Activated CD8-positive, alpha-beta memory T cell treated with anti-CD3 and anti-CD28 coated beads for 48 hours (primary cell): ENCODE measurements at regions not wholly inside any gene's neighbourhood (a gene's known extent, or its start where the extent isn't known, plus 50 kb on each side); places are given as distances from the start of the nearest gene placed in this dataset.

Experiments used
- DNase-seq, 3 experiments: peaks; one replicate each; pipeline ENCODE4 v3.0.0-alpha.2; 2020; ENCODE audit warnings: low read depth in 2 of 3, low spot score in 2 of 3

DNA sequence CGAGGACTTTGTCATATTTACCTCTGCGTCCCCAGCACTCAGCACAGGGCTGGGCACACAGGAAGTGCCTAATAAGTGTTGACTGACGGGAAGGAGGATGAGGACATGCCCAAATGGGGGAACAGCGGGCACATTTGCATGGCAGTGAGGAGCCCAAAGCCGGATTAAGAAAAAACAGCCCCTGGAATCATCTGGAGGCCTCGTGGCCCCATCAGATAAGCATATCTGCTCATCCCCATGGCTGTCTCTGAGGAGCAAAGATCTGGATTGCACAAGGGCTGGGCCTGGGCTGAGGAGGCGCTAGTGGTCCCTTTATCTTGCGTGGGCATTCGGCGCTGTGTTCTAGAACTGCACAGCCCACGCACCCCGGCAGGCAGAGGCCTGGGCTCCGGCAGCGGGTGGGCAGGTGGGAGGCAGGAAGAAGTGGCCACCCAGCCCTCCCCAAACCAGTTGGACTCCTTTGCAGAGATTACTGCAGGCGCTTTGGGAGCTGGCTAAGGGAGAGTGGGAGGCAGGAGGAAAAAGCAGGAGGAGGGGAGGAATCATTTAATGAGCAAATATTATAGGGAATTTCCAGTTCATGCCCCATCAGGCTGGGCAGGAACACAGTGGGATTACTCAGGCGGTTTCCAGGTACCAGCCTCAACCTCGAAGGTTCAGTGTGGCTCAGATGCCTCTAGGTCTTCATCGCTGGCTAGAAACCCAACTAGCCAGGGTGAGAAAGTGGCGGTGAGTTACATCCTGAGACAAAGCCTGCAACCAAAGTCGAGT is 108.1 kb downstream of the CEBPB start:
- DNase-seq, result no peak

DNA sequence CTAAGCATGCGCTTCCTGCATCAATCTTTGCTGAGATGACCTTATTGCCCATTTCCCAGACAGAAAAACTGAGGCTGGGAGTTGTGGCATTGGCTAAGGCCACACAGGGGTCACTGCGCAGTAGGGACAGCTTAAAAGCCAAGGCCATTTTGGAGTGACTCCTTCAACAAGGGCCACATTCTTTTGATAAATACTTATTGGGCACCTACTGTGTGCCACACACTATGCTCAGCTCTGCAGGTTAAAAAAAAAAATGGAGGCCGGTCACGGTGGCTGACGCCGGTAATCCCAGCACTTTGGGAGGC is 108.6 kb downstream of the CEBPB start:
- DNase-seq, result no peak

GRCh38 chr20:50301165-50301564 is 110.5 kb downstream of the CEBPB start:
- DNase-seq, result no peak

DNA sequence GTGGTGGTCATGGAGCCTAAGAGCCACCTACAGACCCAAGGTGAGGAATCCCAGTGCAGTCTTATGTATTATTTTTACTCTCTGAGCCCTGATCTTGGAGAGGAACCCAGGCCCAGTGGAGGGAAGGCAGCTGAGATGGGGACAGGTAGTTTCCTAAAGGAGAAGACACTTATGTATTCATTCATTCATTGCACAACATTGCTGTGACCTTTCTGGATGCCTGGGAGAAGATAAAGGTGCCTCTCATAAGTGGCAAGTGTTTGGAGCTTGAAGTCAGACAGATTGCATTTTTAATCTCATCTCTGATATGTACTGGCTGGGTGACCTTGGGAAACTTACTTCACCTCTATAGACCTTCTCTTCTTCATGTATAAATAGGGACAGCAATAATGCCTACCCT is 111.1 kb downstream of the CEBPB start:
- no peak for DNase-seq

DNA sequence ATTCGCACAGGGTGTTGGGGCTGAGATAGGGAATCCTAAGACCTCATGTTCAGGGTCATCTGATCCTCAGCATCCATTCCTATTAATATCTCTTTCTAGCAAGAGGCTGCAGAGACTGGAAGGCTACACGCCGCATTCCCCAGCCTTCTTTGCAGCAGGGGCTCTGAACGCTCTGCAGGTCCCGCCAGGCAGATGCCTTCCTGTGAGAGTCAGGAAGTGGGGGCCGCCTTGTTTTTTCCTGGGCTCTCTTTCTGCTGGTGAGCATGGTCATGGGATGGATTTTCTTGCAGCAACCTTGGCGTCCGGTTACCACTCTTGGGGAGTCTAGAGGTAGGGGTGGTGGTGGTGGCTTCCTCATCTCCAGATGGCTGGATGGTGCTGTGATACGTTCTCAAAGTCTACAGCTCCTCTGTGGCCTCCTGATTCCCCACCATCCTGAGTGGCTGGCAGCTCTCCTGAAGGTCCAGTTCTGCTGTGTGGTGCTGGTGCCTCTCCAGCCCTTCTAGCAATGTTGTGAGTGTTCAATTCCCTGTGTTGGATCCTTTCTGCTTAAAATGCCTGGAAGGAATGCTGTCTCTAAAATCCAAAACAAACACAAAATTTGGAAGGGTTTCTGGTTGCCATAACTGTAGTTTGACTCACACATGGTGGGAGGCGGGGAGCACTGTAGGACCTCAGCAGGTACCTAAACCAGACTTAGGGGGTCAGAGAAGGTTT is 111.9 kb downstream of the CEBPB start:
- DNase-seq, result no peak

GRCh38 chr20:50303573-50304500 is 113.2 kb downstream of the CEBPB start:
- no peak for DNase-seq

GRCh38 chr20:50304501-50304856 is 113.8 kb downstream of the CEBPB start:
- no peak for DNase-seq

DNA sequence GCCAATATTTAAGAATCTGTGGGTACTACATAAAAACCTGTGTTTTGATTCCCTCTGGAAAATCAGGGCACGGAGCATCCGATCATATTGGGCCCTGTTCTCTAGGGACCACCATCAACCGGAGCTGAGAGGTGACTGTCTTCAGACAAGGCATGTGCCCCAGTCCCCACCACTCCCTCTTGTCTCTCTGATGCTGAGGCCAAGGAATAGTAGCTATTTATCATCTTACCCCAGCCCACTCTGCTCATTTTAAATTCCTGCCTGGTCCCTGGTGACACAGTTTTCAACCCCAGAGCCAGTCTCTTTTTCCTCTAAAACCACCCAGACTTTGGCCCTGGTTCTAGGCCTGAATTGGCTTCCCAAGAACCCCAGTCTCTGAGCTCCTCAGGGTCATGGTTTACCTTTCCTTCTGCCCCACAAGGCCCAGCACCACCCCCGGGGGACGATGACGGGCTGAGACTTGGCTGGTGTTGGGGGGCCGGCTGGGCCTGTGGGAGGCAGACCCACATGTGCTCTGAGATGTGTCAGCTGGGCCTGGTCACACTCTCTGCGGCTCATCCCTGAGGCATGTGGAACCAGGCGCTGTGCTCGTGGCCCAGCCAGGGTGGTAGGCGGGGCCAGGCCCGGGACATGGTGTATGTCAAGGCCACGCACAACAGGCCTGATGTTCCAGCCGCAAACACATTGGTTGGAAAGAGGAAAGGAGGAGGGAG is 114.4 kb downstream of the CEBPB start:
- no peak for DNase-seq

DNA sequence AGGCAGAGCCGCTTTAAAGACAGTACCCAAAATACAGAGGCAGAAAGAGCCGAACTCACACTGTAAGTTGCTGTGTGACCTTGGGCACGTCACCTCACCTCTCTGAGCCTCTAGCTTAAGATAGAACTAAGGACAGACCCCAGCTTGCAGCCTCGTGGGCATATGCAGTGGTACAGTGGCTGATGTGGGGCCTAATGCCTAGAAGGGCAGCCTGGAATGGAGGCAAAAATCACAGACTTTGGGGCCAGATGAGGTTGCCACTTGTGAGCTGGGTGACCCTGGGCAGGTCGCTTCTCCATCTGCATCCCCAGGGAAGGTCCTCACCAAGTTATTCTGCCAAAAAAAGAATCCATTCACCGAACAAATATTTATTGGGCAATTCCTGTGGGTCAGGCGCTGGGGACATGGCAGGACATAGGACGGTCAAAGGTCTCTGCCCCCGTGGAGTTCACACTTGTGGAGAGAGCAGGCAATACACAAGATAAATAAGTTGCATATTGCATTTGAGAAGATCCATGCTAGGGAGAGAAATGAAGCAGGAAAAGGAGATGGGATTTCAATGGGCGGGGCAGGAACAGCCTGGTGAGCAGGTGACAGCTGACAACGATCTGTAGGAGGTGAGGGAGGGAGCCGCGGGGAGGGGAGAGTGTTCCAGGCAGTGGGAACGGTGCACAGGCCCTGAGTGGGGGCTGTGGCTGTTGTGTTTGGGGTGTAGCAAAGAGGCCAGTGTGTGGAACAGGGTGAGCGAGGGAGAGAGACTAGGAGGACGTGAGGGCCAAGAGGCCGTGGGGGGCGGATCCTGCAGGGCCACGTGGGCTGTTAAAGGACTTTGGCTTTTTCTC is 115.2 kb downstream of the CEBPB start:
- DNase-seq, result no peak

DNA sequence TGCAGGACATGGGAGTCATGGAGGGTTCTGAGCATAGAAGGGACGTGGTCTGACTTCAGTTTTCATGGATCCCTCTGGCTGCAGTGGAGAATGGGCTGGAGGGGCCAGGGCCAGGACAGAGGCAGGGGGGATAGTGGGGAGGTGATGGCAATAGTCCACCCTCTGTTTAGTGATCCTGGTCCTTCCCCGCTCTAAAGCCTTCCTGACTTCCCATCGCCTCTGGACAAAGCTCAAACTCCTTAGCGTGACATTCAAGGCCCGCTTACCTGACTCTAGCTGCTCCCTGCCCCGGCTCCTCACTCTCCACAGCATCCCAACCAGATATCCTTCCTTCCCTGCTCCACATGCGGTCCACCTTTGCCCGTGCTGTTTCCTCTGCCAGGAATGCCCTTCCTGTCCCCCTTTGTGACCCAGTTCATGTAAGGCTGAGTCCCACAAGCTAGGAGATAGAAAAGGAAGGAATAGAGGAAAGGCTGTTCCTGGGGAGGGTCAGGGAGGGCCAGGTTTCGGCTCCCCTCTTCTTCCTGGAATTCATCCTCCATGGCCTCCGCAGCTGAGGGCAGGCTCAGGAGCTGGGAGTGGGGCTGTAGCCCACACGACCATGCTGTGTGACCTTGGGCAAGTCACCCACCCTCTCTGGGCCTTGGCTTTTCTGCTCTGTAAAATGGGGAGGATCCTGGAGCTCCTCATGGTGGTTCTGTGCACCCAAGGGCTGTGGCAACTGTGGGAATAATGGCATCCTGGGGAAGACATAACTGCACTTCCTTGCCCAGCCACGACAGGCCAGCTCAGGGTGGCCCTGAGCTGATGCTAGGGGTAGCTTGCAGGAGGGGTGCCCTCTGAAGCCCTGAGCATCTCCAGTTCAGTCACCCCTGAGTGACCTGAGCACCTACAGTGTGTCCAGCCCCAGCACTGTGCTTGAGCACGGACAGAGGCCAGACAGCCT is 116.1 kb downstream of the CEBPB start:
- no peak for DNase-seq

DNA sequence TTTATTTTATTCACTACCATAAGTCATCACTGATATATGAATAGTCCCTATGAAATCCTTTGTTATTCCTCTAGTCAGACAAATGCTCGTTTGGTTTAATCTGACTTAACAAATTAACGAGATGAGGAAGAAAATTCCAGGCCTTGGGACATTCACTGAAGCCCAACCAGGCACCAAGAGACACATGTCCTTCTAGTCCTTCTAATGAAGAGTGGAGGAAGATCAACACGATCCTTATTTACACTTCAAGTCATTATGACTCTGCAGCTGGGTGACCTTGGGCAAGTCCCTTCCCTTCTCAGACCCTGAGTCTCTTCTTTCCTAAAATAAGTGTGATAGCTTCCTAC is 117.5 kb downstream of the CEBPB start:
- DNase-seq, result no peak

- DNase-seq, result no peak
These were observed 118.1 kb downstream of the CEBPB start for GRCh38 chr20:50308513-50309279.

DNA sequence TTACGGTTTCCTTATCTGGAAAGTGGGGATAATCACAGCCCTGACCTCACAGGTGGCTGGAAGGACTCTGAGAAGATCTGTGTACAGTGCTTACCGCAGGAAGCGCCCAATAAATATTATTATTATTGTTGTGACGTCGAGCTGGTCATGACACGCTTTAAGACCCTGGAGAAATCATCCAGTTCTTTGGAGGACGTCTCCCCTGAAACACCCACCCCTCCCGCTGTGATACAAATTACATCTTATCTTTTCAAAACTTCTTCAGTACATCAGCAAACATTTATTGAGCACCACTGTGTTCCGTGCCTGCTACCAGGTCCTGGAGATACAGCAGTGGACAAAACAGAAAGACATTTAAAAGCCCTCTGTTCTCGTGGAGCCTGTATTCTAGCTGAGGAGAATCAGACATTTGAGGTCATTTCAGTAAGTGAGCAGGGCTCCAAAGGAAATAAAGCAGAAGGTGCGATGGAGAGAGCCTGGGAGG is 118.7 kb downstream of the CEBPB start:
- DNase-seq, result no peak

DNA sequence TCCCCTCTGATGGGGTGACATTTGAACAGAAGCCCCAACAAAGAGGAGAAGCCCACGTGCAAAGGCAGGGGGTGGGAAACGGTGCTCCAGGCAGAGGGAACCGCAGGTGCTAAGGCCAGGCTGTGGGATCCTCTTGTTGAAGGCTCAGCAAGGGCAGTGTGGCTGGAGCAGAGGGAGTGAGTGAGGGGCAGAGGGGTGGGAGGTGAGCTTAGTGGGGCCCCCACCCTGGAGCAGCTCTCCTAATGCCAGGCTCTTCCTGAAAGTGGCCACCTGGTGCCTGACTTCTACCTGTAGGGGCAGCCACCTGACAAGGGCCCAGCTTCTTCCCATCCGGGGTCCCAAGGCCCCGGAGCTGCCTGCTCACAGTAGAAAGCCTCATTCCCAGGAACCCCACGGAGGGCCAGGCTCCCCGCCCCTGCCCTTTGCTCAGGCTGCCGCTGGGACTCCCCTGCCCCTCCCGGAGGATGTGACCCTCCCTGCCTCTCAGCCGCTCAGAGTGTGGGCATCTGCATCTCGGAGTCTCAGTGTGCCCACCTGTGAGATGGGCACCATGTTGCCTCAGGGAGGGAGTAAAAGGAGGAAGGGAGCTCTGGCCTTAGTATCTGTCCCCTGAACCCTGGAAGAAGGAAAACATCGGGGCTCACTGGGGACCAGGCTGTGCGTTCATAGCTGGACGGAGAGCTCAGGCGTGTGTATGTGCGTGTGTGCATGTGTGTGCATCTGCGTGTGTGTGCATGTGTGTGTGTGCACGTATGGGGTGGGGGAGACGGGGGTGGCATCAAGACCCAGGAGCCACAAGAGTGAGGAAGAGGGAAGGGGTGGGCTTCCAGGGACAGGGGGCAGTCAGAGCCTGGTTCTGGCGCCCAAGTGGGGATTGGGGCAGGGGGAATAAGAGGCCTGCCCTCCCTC is 119.4 kb downstream of the CEBPB start:
- DNase-seq, result no peak

DNA sequence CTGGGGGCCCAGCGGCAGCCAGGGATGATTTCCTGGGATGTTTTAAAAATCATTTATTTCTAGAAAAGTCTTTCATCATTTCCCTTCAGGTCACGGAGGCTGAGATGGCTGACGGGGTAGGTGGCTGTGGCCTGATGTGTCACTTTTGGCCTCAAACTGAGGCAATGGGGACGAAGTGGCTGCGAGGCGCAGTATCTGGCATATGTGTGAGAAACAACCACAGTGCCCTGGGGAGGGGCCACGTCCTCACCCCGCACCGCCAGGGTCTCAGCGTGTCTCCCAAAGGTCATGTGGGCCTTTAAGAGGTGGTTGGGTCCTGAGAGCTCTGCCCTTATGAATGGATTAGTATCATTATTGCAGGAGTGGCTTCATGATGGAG is 120.0 kb downstream of the CEBPB start:
- DNase-seq, result no peak

DNA sequence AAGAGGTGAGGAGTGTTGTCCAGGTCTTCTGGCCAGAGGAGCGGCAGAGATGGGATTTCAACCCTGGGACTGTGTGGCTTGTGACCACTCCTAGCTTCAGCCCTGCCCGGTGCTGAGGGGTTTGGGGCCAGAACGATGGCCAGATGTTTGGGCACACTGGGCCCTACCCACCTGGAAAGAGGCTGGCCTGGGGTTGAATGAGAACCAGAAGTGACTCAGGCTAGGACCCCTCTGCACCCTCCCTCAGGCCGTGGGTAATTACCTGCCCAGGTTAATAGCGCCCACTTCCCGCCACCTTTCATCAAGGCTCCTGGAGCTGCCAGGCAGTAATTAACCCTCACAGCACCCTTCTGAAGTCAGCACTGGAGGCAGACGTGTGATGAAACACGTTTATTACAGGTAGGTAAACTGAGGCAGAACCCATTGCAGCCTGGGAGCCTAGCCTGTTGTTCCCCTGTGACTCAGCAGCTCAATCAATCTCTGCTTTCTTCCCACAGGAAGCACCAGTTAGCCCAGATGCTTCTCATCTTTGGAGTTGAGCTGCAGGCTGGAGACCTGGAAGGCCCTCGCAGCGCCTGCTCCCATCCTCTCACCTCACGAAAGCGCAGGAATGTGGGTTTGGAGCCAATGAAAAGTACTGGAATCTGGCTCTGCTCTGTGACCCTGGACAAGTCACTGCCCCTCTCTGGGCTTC is 120.8 kb downstream of the CEBPB start:
- DNase-seq, result no peak
